SW480 (cell line): ENCODE measurements at regions not wholly inside any gene's neighbourhood (a gene's known extent, or its start where the extent isn't known, plus 50 kb on each side); places are given as distances from the start of the nearest gene placed in this dataset.
"Not testable (repeated sequence)": the region's sequence is repeated elsewhere in the genome, so short reads cannot be mapped to it uniquely, and the experiment has no call there.

Experiments
- DNase-seq: peaks from one replicate; pipeline ENCODE4 v3.0.0-alpha.2; 2016; ENCODE audit warnings: low spot score

DNA sequence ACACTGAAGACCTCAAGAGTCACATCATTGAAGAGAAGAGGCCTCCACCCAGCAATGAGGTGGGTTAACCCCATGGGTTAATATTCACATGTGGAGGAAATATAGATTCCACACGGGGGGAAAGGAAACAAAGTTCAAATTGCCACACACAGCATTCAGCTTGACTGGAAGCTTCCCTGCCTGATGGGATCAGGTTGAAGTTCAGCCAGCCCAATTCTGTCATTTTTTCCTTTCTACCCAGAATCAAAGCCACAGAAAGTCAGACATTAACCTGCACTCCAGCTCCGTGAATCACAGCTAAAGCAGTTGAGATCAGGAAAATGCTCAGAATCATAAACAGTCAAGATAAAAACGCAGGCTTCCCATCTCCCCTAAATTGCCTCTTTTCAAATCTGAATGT, 208.7 kb upstream of the OBI1 start:
- DNase-seq, result no peak

GRCh38 chr13:78866076-78866475, 207.1 kb upstream of the OBI1 start:
- DNase-seq, result not testable (repeated sequence)

DNA sequence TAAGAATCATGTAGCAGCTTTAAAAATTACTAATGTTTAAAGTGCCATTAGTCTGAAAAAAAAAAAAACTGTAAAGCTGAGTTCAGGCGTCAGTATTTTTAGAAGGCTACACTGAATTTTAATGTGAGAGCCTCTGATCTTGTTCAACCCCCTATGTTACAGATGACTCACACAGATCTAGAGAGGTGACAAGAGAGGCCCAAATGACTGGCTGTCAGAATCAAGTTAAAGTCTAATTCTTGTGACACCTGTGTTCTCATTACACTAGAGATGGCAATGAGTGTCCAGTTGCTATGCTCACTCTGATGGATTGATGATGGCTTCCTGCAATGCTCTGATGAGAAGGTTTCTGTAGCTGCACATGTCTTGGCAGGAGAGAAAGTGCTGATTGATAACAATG, 203.5 kb upstream of the OBI1 start:
- no peak for DNase-seq

- no peak for DNase-seq
Observed at GRCh38 chr13:78852709-78853108, 193.8 kb upstream of the OBI1 start.

GRCh38 chr13:78845656-78846365, 186.9 kb upstream of the OBI1 start:
- DNase-seq, result no peak

DNA sequence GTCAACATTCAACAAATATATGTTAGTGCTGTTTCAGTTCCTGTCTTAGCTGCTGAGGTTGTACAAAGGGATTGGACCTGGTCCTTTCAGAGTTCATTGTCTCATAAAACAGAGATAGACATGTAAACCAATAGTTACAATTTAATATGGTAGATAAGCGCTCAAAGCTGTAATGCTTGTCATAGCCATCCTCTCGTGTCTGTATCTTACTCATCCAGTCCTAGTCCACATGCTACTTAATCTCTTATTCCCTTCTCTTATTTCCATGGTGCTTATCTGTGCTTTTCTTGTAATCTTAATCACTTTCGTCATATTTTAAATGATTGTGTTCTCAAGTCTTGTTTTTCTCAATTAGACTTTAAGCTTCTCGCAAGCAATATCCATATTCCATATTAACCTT, 185.2 kb upstream of the OBI1 start:
- no peak for DNase-seq

DNA sequence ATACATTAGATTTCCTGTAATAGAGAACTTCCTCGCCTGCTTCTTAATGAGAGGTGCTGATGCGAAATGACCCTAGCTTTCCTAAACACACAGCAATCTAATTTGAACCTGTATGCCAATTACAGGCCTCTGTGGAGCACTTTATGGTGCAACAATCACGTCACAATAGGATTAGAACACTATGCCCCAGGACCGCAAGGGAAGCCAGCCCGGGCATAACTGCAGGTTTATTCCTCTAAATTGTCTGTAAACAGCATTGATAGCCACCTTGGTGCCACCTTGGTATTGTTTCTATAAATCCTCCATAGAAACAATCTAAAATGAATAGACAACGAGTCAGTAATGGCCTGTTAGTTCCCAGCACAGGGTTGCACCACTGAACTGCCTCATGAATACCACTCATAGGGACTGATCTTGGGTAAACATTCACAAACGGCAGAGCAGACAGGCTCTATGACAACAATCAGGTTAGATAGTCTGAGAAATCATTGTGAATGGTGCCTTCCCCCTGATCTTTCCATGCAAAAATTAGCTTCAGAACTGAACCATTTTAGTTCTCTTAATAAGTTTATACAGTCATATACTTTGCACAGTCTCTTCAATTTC, 182.5 kb upstream of the OBI1 start:
- no peak for DNase-seq

DNA sequence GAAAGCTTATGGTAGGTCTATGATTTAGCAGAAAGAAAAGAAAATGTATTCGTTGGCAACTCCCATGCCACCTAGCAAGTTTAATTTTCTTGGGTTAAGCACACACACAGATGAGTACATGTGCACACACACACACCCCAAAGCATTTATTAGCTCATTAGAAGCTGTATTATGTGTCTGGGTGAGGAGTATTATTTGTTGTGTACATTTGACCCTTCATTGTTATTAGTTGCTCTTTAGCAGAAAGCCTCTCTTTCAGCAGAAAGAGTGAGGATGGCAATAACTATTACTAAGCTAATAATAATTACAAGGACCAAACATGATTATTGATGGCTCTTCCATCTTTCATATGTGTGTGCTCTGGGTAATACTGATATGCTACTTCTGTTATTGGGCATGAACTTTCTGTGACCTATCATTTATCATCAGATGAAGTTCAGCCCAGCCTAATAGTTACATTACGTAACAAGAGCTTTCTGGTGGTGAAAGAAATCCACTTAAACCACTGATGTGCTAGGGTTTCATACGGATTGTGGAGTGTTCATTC, 177.4 kb upstream of the OBI1 start:
- DNase-seq, result no peak

GRCh38 chr13:78832461-78832860, 173.5 kb upstream of the OBI1 start:
- no peak for DNase-seq

GRCh38 chr13:78830508-78830907, 171.6 kb upstream of the OBI1 start:
- no peak for DNase-seq

GRCh38 chr13:78829821-78830220, 170.9 kb upstream of the OBI1 start:
- no peak for DNase-seq

DNA sequence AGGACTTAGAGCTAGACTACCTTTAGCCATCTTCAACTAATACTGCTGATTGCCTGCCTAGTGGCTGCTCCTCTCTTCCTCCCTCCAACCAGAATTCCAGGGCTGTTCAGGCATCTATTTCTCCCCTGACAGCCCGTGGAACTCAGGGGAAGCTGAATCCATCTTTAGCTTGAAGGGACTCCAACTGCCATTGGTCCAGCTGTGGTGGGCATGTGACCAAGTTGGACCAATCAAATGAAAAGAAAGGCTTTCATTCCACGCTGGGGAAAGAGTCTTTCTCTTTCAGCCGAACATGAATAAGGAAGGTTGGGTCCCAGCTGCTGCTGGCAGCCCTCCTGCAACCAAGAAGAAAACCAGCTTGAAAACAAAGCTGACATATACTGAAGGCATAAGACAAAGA, 168.5 kb upstream of the OBI1 start:
- no peak for DNase-seq

- DNase-seq, result no peak
Observed at GRCh38 chr13:78826936-78827335, 168.0 kb upstream of the OBI1 start.

DNA sequence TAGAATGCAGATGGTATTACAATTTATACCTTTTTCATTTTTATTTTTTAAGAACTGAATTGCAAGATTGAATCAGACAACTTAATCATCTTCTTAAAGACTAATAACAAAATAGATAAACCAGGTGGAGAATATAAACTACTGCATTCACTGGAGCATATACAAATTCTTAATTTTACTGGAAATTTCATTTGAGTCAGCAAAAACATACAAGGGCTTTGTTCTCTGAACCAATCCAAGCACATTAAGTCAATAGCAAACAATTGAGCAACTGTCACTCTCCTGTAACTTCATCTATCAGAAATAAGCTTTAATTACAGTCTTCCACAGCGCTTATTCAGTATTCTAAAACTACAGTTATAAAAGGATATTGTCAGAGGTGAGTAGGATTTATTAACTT, 167.4 kb upstream of the OBI1 start:
- DNase-seq, result no peak

DNA sequence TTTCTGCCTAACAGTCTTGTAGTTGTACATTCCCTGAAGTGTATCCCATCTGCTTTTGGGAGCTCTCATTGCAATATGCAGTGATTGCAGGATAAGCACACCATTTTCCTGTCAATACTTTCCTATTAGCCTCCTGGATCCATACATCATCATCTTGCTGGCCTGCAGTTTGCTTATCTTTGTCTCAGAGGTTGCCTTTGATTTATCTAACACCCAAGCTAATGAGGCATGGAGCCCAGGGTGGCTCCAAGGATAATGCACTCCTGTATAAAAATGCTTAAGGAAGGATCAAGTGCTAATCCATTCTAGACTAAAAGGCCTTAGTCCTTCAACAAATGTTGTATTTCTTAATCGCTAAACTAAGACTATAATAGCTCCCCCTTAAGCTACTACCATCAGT, 161.6 kb upstream of the OBI1 start:
- no peak for DNase-seq

DNA sequence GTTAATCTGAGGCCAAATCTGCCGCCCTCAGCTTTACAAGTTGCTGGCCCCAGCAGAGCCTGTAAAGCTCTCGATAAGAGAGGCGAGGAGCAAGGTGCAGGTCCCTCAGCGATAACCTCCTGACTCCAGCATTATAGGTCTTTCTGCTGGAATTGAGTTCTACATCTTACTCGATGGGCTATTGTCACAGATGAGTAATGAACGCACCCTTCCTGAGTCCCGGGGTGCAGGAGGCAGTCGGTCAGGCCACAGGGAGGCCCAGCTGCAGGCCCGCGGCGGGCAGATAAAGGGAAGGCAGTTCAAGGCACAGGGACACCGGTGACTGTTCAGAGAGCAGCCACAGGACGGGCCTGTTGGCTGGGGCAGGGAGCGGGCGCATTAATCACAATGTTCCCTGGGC, 157.6 kb upstream of the OBI1 start:
- DNase-seq, result no peak

DNA sequence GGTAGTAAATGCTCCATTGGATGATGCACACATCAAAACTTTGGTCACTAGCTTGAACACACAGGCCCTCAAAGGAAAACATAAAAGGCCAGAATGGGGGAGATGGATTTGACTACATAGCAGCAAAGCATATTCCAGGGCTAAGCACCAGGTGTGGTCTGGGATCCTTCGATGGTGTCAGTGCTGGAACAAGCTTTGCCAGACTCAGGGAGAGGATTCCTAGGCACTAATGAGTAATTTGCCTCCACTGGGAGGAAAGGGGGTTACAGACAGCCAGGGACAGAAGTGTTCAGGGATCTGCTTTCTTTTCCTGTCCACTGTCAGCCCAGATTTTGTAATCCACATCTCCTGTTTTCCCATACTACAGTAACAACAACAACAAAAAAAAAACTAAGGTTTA, 157.2 kb upstream of the OBI1 start:
- no peak for DNase-seq

DNA sequence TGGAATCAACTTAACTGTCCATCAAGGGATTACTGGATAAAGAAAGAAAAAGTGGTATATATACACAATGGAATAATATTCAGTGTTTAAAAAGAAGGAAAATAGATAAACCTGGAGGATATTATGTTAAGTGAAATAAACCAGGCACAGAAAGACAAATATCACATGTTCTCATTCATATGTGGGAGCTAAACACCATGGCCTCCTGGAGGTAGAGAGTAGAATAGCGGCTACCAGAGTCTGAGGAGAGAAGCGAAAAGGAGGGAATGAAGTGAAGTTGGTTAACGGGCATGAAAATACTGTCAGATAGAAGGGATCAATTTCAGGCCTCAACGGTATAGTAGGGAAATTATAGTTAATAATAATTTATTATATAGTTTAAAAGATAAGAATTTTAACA, 147.5 kb upstream of the OBI1 start:
- DNase-seq, result no peak

- no peak for DNase-seq
Observed at GRCh38 chr13:78802912-78803311, 144.0 kb upstream of the OBI1 start.

GRCh38 chr13:78787190-78787589, 128.2 kb upstream of the OBI1 start:
- DNase-seq, result no peak

DNA sequence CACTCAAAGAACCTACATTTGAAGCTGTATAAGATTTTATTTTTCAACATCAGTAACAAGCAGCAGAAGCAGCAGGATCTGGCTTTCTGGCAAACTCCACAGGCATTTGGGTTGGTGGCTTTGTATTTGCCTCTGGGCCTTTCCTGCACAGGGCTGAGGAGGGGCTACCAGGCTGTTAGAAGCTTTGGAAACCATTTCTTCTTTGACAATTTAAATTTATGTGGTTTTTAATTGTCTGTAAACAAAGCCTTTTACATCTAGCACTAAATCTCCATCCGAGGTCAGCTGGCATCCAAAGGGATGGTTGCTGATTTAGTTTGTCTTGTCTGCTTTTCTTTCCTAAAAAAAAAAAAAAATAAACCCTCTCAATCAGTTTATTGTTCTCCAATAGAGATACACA, 127.5 kb upstream of the OBI1 start:
- DNase-seq, result no peak

- no peak for DNase-seq
Observed at GRCh38 chr13:78785764-78786163, 126.8 kb upstream of the OBI1 start.

DNA sequence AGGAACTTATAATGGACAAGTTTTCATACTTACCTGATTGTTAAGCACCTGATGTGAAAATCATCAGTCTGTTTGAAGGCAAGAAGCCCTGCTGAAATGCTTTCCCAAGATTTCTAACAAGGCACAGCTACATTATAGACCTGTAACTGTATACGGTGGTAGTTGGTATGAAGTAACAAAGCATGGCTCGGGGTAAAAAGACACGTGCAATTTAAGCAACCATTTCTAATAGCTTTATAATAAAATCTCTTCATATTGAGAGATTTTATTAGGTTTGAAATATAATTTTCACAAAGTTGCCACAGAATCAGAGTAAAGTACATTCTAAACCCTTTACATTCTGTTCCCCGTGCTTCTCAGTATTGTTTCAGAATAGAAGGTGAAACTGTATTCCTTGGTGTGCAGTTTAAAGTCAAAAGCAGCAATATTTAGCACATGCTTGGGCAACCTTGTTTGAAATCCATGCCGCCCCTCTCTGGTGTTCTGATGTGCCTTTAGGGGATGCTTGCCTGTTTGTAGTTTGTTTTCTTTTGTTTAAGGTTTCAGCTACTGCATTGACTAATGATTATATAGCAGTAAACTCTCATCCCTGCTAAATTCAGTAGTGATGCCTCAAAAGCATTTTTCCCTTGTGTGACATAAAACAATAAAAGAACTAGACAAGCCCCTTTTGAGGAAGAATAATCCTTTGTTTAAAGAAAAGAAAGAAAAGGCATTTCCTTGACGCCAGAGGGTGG, 125.2 kb upstream of the OBI1 start:
- DNase-seq, result no peak
